GM12865 (cell line): ENCODE measurements at regions not wholly inside any gene's neighbourhood (a gene's known extent, or its start where the extent isn't known, plus 50 kb on each side); places are given as distances from the start of the nearest gene placed in this dataset.
"Not testable (repeated sequence)": the region's sequence is repeated elsewhere in the genome, so short reads cannot be mapped to it uniquely, and the experiment has no call there.

Experiments
- DNase-seq: peaks from one replicate; pipeline ENCODE4 v3.0.0; 2010; ENCODE audit warnings: low read depth
- H3K4me3 ChIP-seq: 2 replicates; pipeline ENCODE4 v1.5.1; 2011; ENCODE audit warnings: mild to moderate bottlenecking, low read depth, low read length, control low read depth
- CTCF ChIP-seq: IDR thresholded peaks from 2 replicates; pipeline ENCODE4 v1.5.1; 2011; ENCODE audit warnings: low read length, control low read depth, low read depth, inconsistent platforms; ENCODE audit not compliant: insufficient read depth; ENCODE audit errors: missing control alignments

GRCh38 chr3:145673838-145674237, 487.1 kb downstream of the PLOD2 start:
- DNase-seq, result no peak
- TF ChIP-seq CTCF, result no peak
- H3K4me3 ChIP-seq, result no peak overlapping the region

- TF ChIP-seq CTCF, result no peak
- no peak for DNase-seq
- H3K4me3 ChIP-seq, result no peak overlapping the region
These were observed 482.6 kb downstream of the PLOD2 start for GRCh38 chr3:145678401-145678800.

GRCh38 chr3:145681181-145681580, 479.8 kb downstream of the PLOD2 start:
- TF ChIP-seq CTCF, result no peak
- DNase-seq, result no peak
- H3K4me3 ChIP-seq, result no peak overlapping the region

GRCh38 chr3:145687978-145688377, 473.0 kb downstream of the PLOD2 start:
- not testable (repeated sequence) for H3K4me3 ChIP-seq, DNase-seq

- TF ChIP-seq CTCF, result no peak
- DNase-seq, result no peak
- H3K4me3 ChIP-seq, result no peak overlapping the region
These were observed 468.2 kb downstream of the PLOD2 start for GRCh38 chr3:145692751-145693150.

GRCh38 chr3:145696011-145696410, 465.0 kb downstream of the PLOD2 start:
- no peak for TF ChIP-seq CTCF
- no peak overlapping the region for H3K4me3 ChIP-seq
- no peak for DNase-seq

GRCh38 chr3:145698250-145698649, 462.7 kb downstream of the PLOD2 start:
- no peak for TF ChIP-seq CTCF
- no peak overlapping the region for H3K4me3 ChIP-seq
- no peak for DNase-seq
